Lower leg skin (tissue), 3 donors: ENCODE measurements at regions not wholly inside any gene's neighbourhood (a gene's known extent, or its start where the extent isn't known, plus 50 kb on each side); places are given as distances from the start of the nearest gene placed in this dataset.

Experiments used
- CTCF ChIP-seq, 3 donors: fragments of 450-650 bp; IDR thresholded peaks; one replicate each; pipeline ENCODE4 v1.5.1; 2016; ENCODE audit warnings: antibody characterized with exemption in 3 of 3, mild to moderate bottlenecking in 3 of 3, moderate library complexity in 2 of 3
- POLR2A ChIP-seq, 2 donors: fragments of 450-650 bp; IDR thresholded peaks; one replicate each; pipeline ENCODE4 v1.6.1; 2016 to 2017; ENCODE audit warnings: antibody characterized with exemption in 2 of 2, mild to moderate bottlenecking in 1 of 2, moderate library complexity in 1 of 2

- TF ChIP-seq CTCF (IDR thresholded peaks at IDR 0.05) = no peak
- TF ChIP-seq POLR2A (IDR thresholded peaks at IDR 0.05) = no peak
These were observed 455.4 kb upstream of the FAR2 start for GRCh38 chr12:28693565-28694219.
